AG09319 (cell line): ENCODE measurements at regions not wholly inside any gene's neighbourhood (a gene's known extent, or its start where the extent isn't known, plus 50 kb on each side); places are given as distances from the start of the nearest gene placed in this dataset.
A peak's percentile ranks its signal among the peaks of the same experiment; 100 is the strongest.

Source experiments
- DNase-seq: peaks from one replicate; pipeline ENCODE4 v3.0.0-alpha.2; 2010; ENCODE audit warnings: low read depth; ENCODE audit errors: extremely low read depth
- CTCF ChIP-seq: IDR thresholded peaks from 2 replicates; pipeline ENCODE4 v1.5.1; 2011; ENCODE audit warnings: low read depth, mild to moderate bottlenecking, inconsistent platforms, low read length, moderate library complexity

- DNase-seq, result peak; percentile 62
- TF ChIP-seq CTCF, result peak; percentile 77
Observed at GRCh38 chr7:142357953-142358520, 100.2 kb upstream of the PRSS58 start.

- no peak for TF ChIP-seq CTCF
- no peak for DNase-seq
Observed at GRCh38 chr7:142356166-142356565, 98.3 kb upstream of the PRSS58 start.

GRCh38 chr7:142355328-142355727 is 97.5 kb upstream of the PRSS58 start:
- TF ChIP-seq CTCF, result no peak

GRCh38 chr7:142353147-142354060 is 95.5 kb upstream of the PRSS58 start:
- no peak for TF ChIP-seq CTCF
- no peak for DNase-seq

More at GRCh38 chr7:142355328-142355727, 97.5 kb upstream of the PRSS58 start:
- no peak for DNase-seq

GRCh38 chr7:142352543-142352942 is 94.7 kb upstream of the PRSS58 start:
- DNase-seq, result no peak
- TF ChIP-seq CTCF, result no peak

- no peak for TF ChIP-seq CTCF
- no peak for DNase-seq
Observed at GRCh38 chr7:142351145-142351544, 93.3 kb upstream of the PRSS58 start.

GRCh38 chr7:142349670-142350405 is 92.0 kb upstream of the PRSS58 start:
- DNase-seq, result no peak
- no peak for TF ChIP-seq CTCF
